ENCODE measurements at regions not wholly inside any gene's neighbourhood (a gene's known extent, or its start where the extent isn't known, plus 50 kb on each side); places are given as distances from the start of the nearest gene placed in this dataset.

DNA sequence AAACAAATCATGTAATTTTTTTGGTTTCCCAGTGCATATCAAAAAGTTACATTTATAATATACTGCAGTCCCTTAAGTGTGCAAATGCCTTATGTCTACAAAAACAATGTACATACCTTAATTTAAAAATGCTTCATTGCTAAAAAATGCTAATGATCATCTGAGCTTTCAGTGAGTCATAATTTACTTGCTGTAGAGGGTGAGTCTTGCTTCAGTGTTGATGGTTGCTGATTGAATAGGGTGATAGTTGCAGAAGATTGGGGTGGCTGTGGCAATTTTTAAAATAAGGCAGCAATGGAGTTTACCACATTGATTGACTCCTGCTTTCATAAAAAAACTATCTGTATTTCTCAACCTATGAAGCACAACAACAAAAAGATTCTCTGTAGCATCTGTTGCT lies 613.9 kb downstream of the TBC1D4 start:
- TF ChIP-seq, protein P1, sequence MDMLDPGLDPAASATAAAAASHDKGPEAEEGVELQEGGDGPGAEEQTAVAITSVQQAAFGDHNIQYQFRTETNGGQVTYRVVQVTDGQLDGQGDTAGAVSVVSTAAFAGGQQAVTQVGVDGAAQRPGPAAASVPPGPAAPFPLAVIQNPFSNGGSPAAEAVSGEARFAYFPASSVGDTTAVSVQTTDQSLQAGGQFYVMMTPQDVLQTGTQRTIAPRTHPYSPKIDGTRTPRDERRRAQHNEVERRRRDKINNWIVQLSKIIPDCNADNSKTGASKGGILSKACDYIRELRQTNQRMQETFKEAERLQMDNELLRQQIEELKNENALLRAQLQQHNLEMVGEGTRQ (IDR thresholded peaks at IDR 0.05; ENCODE audit: borderline replicate concordance, low read depth, low read length), result no peak
- TF ChIP-seq ZZZ3 (IDR thresholded peaks at IDR 0.05; ENCODE audit: control insufficient read depth, insufficient read length, low read depth) (no peak), SPI1 (IDR thresholded peaks at IDR 0.05; ENCODE audit: borderline replicate concordance, insufficient read depth, low read depth, low read length) (no peak), SMAD1 (IDR thresholded peaks at IDR 0.05; ENCODE audit: low read depth, partially characterized antibody) (no peak), SRF (IDR thresholded peaks at IDR 0.05; ENCODE audit: low read depth in 2 of 2, low read length in 2 of 2) (no peak), HCFC1 (IDR thresholded peaks at IDR 0.05; ENCODE audit: low read length) (no peak), ZSCAN29 (IDR thresholded peaks at IDR 0.05) (no peak), HDGF (IDR thresholded peaks at IDR 0.05) (no peak), NFYB (IDR thresholded peaks at IDR 0.05; ENCODE audit: insufficient read depth, low read depth, low read length) (no peak)
- TF ChIP-seq, protein P2, sequence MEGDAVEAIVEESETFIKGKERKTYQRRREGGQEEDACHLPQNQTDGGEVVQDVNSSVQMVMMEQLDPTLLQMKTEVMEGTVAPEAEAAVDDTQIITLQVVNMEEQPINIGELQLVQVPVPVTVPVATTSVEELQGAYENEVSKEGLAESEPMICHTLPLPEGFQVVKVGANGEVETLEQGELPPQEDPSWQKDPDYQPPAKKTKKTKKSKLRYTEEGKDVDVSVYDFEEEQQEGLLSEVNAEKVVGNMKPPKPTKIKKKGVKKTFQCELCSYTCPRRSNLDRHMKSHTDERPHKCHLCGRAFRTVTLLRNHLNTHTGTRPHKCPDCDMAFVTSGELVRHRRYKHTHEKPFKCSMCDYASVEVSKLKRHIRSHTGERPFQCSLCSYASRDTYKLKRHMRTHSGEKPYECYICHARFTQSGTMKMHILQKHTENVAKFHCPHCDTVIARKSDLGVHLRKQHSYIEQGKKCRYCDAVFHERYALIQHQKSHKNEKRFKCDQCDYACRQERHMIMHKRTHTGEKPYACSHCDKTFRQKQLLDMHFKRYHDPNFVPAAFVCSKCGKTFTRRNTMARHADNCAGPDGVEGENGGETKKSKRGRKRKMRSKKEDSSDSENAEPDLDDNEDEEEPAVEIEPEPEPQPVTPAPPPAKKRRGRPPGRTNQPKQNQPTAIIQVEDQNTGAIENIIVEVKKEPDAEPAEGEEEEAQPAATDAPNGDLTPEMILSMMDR (IDR thresholded peaks at IDR 0.05 in 2 of 3, conservative IDR thresholded peaks at IDR 0.05 in 1 of 3; ENCODE audit: control insufficient read depth in 2 of 3, extremely low read depth in 1 of 3, insufficient read depth in 1 of 3, low read depth in 3 of 3, low read length in 3 of 3), result no peak
- TF ChIP-seq, protein P3, sequence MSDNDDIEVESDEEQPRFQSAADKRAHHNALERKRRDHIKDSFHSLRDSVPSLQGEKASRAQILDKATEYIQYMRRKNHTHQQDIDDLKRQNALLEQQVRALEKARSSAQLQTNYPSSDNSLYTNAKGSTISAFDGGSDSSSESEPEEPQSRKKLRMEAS (IDR thresholded peaks at IDR 0.05; ENCODE audit: low read depth, low read length), result no peak
- TF ChIP-seq, protein P4, sequence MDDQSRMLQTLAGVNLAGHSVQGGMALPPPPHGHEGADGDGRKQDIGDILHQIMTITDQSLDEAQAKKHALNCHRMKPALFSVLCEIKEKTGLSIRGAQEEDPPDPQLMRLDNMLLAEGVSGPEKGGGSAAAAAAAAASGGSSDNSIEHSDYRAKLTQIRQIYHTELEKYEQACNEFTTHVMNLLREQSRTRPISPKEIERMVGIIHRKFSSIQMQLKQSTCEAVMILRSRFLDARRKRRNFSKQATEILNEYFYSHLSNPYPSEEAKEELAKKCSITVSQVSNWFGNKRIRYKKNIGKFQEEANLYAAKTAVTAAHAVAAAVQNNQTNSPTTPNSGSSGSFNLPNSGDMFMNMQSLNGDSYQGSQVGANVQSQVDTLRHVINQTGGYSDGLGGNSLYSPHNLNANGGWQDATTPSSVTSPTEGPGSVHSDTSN (IDR thresholded peaks at IDR 0.05; ENCODE audit: insufficient replicate concordance, low read depth, low read length), result no peak
- TF ChIP-seq, protein P5, sequence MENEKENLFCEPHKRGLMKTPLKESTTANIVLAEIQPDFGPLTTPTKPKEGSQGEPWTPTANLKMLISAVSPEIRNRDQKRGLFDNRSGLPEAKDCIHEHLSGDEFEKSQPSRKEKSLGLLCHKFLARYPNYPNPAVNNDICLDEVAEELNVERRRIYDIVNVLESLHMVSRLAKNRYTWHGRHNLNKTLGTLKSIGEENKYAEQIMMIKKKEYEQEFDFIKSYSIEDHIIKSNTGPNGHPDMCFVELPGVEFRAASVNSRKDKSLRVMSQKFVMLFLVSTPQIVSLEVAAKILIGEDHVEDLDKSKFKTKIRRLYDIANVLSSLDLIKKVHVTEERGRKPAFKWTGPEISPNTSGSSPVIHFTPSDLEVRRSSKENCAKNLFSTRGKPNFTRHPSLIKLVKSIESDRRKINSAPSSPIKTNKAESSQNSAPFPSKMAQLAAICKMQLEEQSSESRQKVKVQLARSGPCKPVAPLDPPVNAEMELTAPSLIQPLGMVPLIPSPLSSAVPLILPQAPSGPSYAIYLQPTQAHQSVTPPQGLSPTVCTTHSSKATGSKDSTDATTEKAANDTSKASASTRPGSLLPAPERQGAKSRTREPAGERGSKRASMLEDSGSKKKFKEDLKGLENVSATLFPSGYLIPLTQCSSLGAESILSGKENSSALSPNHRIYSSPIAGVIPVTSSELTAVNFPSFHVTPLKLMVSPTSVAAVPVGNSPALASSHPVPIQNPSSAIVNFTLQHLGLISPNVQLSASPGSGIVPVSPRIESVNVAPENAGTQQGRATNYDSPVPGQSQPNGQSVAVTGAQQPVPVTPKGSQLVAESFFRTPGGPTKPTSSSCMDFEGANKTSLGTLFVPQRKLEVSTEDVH (IDR thresholded peaks at IDR 0.05; ENCODE audit: low read depth, partially characterized antibody), result no peak
